ENCODE measurements at regions not wholly inside any gene's neighbourhood (a gene's known extent, or its start where the extent isn't known, plus 50 kb on each side); places are given as distances from the start of the nearest gene placed in this dataset.
"Not testable (repeated sequence)": the region's sequence is repeated elsewhere in the genome, so short reads cannot be mapped to it uniquely, and the experiment has no call there.

- not testable (repeated sequence) for DNase-seq
Observed at GRCh38 chr15:20228791-20229190, 312.8 kb downstream of the GOLGA6L6 start.

GRCh38 chr15:20227119-20227853, 314.3 kb downstream of the GOLGA6L6 start:
- not testable (repeated sequence) for DNase-seq

- not testable (repeated sequence) for DNase-seq
Observed at GRCh38 chr15:20226531-20226930, 315.1 kb downstream of the GOLGA6L6 start.

DNA sequence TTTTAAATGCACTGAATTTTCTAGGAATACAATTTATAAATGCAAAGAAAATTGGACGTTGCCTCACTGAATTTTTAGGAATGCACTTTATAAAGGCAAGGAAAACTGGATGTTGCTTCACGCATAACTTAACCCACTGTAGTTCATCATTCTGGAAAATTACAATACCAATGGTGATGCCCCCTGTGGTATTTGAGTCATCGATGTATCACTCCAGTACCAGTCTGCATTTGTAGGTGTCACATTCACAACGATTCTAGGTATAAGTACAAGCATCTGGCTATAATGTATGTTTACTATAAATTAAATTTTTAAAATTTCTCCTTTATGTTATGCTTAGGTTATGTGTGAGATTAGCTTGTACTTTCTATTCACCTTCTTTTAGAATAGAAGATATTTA, 320.5 kb downstream of the GOLGA6L6 start:
- DNase-seq = not testable (repeated sequence)

DNA sequence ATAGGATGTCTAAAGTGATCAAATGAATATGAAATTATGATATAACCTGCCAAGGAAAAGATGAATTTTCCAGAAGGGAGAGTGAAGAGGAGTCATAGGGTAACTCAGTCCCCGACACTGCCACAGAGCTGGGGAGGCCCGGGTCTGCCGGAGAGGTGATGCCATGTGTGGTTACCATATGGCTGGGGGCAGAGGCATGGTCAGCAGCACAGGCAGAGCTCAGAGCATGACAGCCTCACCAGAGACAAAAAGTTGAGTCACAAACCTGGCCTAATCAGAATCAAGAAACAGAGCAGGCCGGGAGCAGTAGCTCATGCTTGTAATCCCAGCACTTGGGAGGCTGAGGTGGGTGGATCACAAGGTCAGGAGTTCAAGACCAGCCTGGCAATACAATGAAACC, 322.4 kb downstream of the GOLGA6L6 start:
- DNase-seq = not testable (repeated sequence)

GRCh38 chr15:20215700-20216099, 325.9 kb downstream of the GOLGA6L6 start:
- not testable (repeated sequence) for DNase-seq

- DNase-seq = not testable (repeated sequence)
Observed at GRCh38 chr15:20214101-20214500, 327.5 kb downstream of the GOLGA6L6 start.

- not testable (repeated sequence) for DNase-seq
Observed at GRCh38 chr15:20211508-20211907, 330.1 kb downstream of the GOLGA6L6 start.

DNA sequence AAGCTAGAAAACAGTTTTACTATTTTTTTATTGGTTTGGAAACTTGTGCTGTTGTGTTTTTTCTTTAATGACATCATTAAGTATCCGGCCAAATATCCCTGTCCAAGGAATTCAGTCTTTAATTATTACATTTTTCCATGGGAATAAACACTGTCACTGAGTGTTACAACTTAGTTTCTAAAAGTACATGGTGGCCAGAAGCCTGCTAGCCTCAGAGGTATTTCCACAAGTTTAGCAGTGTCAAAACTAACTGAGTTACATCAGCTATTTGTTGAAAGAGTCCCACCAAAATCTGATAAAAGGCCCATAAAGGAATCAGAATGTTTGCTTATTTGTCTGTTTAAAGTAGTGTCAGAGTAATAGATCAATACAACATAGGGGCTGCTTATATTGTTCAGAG, 331.6 kb downstream of the GOLGA6L6 start:
- not testable (repeated sequence) for DNase-seq

- DNase-seq = not testable (repeated sequence)
Observed at GRCh38 chr15:20207607-20208006, 334.0 kb downstream of the GOLGA6L6 start.

- not testable (repeated sequence) for DNase-seq
Observed at GRCh38 chr15:20207198-20207597, 334.4 kb downstream of the GOLGA6L6 start.

DNA sequence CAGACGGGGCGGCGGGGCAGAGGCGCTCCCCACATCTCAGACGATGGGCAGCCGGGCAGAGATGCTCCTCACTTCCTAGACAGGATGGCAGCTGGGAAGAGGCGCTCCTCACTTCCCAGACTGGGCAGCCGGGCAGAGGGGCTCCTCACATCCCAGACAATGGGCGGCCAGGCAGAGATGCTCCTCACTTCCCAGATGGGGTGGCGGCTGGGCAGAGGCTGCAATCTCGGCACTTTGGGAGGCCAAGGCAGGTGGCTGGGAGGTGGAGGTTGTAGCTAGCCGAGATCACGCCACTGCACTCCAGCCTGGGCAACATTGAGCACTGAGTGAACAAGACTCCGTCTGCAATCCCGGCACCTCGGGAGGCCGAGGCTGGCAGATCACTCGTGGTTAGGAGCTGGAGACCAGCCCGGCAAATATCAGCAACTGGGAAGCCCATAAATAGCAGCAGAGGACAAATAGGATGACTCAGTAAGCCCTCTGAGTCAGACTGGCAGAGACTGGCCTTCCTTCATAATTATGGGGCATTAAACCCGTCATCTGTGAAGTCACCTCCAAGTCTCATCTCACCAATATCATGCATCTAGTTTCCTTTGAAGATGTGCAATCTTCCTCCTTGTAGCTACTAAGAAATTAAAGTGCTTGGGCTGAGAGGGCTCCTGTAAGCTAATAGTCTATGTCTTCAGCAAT, 337.3 kb downstream of the GOLGA6L6 start:
- DNase-seq = not testable (repeated sequence)

DNA sequence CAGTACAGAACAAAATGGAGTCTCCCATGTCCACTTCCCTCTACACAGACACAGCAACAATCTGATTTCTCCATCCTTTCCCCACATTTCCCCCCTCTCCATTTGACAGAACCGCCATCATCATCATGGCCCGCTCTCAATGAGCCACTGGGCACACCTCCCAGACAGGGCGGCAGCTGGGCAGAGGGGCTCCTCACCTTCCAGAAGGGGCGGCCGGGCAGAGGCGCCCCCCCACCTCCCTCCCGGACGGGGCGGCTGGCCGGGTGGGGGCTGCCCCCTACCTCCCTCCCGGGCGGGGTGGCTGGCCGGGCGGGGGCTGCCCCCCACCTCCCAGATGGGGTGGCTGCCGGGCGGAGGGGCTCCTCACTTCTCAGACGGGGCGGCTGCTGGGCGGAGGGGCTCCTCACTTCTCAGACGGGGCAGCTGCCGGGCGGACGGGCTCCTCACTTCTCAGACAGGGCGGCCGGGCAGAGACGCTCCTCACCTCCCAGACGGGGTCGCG, 337.9 kb downstream of the GOLGA6L6 start:
- DNase-seq = not testable (repeated sequence)

DNA sequence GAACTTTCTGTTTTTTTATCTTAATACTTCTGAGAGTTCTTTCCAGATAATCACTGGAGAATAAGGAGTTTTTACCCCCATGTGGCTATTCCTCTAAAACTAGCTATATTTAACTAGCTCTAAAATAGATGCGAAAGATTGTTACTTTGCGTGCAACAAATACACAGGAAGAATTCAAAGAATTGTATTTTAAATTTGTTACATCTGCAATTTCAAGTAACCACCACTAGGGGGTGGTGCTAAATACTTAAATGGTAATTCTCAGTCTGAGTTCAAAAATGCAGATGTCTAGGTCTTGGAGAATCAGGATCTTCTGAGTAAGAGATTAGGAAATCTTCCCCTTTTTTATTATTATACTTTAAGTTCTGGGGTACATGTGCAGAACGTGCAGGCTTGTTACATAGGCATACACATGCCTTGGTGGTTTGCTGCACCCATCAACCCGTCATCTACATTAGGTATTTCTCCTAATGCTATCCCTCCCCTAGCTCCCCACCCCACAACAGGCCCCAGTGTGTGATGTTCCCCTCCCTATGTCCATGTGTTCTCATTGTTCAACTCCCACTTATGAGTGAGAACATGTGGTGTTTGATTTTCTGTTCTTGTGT, 346.9 kb downstream of the GOLGA6L6 start:
- not testable (repeated sequence) for DNase-seq

GRCh38 chr15:20192982-20193929, 348.3 kb downstream of the GOLGA6L6 start:
- not testable (repeated sequence) for DNase-seq

GRCh38 chr15:20191508-20192125, 350.0 kb downstream of the GOLGA6L6 start:
- not testable (repeated sequence) for DNase-seq

- DNase-seq = not testable (repeated sequence)
Observed at GRCh38 chr15:20188611-20189010, 353.0 kb downstream of the GOLGA6L6 start.

DNA sequence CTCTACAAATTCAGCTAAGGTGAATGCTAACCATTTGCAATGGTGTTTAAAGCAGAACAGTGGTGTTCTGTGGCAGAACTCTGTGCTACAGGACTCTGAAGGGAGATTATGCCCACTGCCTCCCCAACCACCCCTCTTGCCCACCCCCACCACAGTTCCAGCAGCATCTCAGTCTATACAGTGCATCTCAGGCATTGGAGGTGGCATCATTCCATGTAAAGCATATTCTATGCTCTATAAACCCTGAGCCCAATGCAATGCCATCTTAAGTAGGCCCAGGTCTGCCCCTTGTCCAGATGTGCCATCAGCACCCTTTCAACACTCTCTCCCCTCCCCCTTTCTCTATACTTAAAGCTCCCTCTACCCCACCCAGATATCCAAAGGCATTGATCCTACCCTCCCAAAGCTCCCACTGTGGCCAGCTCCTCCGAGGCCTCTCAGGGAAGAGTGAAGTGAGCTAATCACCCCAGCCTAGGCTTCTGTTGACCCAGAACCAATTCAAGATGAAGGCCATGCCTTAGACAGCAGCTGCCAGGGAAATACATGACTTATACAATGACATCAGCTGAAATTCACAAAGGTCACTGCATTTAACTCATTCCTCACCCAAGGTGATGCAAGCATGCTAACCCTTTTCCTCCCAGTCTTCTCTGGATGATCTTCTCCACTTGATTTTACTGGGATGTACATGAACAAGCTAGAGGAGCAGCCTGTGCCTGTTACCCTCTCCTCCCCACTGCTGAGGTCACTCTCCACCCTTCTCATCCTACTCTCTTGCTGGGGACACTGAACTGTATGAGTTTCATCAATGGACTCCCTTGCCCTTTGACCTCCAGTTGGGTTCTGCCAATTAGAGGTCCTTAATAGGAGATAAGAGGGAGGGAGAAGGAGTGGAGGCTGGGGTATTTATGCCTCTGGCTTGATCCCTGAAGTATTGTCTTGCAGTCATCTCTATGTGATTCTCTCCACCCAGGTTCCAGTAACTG, 353.9 kb downstream of the GOLGA6L6 start:
- DNase-seq = not testable (repeated sequence)

DNA sequence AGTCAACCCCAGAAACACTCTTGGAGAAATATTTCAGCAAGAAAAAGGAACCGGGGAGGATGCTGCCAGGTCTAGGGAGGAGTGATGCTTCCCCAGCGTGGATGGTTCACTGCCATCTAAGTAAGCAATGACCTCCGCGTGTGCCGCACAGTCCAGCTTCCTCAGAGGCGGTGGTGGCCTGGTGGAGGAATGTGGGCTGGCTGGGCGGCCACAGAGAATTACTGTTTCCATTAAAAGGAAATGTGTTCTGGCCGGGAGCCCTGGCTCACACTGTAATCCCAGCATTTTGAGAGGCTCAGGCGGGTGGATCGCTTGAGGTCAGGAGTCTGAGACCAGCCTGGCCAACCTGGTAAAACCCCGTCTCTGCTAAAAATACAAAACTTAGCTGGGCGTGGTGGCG, 356.7 kb downstream of the GOLGA6L6 start:
- not testable (repeated sequence) for DNase-seq

DNA sequence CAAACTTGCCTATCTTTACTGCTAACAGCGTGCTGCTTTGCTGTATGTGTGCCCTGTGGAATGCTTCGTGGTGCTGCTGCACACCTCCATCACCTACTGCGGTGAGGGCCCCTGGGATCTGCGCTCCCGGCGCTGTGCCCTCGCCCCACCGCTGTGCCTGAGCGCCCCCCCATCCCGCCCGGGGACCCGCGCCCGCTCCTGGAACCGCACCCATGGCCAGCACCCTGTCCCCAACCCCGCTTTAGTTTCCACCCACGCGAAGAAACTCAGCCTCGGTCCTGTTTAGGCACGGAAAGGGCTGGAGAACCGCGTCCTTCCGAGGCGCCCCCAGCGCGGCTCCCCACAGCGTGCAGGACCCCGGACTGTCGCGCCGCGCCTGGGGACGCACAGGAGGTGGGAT, 373.4 kb downstream of the GOLGA6L6 start:
- DNase-seq = peak; percentile 20

DNA sequence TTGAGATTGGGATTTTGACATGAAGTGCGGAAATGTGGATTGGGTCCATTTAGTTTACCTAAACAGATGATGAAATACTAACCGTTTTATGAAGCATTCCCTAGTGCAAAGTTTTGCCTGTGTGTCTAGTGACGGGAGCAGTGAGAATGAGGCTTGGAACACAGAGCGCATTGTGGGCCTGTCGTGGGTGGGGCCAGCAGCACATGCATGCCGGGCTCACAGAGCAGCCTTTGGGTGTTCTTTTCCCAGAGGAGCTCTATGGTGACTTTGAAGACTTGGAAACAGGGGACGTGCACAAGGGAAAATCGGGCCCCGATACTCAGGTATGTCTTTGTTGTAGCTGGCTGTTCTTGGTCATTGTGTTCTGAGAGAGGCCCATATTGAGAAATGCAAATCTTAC, 388.1 kb downstream of the GOLGA6L6 start:
- not testable (repeated sequence) for DNase-seq

Data from islet precursor cell (in vitro differentiated cells).